ENCODE measurements at regions not wholly inside any gene's neighbourhood (a gene's known extent, or its start where the extent isn't known, plus 50 kb on each side); places are given as distances from the start of the nearest gene placed in this dataset.

GRCh38 chr10:10314626-10315025 is 703.0 kb upstream of the CELF2 start:
- TF ChIP-seq CTCF (IDR thresholded peaks at IDR 0.05; ENCODE audit: low read length) (no peak), EZH2 (IDR thresholded peaks at IDR 0.05; ENCODE audit: borderline replicate concordance, low read length) (no peak)
